ENCODE measurements at regions not wholly inside any gene's neighbourhood (a gene's known extent, or its start where the extent isn't known, plus 50 kb on each side); places are given as distances from the start of the nearest gene placed in this dataset.
"Not testable (repeated sequence)": the region's sequence is repeated elsewhere in the genome, so short reads cannot be mapped to it uniquely, and the experiment has no call there.

DNA sequence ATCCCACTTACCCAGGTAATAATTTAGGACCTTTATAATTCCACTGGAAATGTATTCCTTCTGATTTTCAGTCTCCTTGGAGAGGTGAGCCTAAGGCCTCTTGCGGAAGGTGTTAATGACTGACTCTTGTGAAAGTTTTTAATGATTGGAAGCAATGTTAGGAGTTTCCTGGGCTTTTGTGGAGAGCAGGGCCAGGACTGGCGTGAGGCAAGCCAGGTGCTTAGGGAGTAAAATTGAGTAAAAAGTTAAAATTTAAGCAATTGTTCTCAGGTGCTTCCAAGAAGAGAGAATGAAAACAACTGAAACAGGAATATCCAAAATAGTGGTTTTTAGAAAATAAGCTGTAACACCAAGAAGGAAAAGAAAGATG lies 130.6 kb upstream of the TGFBR2 start:
- DNase-seq, result no peak

DNA sequence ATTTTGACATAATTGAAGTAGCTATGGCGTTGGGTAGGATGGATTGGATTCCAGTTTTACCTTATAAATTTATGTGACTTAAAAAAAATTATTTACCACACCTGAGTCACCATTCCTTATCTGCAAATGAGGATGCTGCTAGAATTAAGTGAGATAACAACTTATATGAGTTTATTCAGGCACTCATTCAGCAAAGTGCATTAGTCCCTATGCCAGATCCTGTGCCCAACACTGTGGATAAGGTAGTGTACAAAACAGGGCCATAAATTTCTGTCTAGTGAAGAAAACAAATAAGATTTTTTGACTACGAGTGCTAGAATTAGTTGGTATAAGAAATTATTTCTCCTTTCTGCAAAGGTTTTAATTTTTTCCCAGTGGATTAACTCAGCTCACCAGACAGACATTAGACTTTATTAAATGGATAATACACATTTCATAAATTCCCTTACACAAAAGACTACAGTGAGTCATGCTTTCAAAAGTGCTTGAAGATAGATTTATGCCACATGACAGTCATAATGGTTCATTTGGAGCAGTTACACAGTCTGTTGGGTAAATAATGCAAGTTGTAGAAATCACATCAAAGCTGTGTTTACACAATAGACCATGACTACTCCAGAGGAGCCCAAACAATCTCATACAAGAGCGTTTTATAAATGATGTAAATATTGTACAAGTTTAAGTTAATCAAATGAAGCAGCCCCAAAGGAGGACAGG lies 129.9 kb upstream of the TGFBR2 start:
- no peak for DNase-seq

DNA sequence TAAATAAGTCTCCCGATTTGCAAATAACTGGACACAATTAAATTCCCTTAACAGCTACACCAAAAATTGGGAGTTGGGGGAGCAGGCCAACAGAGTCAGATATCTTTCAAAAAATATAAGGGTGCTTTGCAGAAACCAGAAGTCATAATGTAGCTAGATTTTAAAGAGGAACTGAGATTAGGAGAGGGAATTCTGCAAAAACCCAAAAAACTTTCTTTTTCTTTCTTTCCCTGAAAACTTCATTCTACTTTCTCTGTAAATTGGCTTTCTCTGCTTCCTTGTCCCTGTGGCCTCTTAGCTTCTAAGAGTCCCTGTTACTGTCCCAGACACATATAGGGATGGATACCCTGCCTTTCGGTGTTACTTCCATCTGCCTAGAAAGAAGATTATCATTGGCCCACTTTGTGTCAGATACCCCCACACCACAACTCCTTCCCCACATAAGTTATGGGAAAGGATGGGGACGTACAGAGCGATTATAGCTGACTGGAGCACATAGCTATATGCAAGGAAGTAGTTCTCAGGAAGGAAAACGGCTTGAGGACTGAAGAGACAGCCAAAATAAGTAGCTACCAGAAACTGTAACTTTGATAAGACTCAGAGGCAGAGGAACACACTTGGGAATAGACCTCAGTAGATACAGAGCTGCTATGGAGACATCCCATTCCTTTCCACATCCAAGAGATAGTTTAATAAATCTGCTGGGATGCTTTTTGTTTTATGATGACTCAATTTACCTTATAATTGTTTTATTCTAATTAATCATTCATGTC lies 129.1 kb upstream of the TGFBR2 start:
- DNase-seq, result no peak

DNA sequence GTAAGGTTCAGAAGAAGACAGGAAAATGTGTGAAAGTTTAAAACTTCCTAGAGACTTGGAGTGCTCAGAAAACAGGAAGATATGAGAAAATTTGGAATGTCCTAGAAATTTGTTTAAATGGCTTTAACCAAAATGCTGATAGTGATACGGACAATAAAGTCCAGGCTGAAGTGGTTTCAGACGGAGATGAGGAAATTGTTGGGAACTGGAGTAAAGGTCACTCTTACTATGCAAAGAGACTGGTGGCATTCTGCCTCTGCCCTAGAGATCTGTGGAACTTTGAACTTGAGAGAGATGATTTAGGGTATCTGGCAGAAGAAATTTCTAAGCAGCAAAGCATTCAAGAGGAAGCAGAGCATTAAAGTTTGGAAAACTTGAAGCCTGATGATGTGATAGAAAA lies 126.7 kb upstream of the TGFBR2 start:
- DNase-seq, result not testable (repeated sequence)

DNA sequence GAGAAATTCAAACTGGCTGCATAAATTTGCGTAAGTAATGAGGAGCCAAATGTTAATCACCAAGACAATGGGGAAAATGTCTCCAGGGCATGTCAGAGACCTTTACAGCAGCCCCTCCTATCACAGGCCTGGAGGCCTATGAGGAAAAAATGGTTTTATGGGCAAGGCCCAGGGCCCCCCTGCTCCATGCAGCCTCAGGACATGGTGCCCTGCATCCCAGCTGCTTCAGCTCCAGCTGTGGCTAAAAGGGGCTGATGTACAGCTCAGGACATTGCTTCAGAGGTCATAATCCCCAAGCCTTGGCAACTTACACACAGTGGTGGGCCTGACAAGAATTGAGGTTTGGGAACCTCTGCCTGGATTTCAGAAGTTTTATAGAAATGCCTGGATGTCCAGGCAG lies 126.2 kb upstream of the TGFBR2 start:
- not testable (repeated sequence) for DNase-seq

DNA sequence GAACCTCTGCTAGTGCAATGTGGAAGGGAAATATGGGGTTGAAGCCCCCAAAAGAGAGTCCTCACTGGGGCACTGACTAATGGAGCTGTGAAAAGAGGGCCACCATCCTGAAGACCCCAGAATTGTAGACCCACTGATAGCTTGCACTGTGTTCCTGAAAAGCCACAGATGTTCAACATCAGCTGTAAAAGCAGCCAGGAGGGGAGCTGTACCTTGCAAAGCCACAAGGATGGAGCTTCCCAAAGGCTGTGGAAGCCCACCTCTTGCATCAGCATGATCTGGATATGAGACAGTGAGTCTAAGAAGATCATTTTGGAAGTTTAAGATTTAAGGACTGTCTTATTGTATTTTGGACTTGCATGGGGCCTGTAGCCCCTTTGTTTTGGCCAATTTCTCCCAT lies 125.8 kb upstream of the TGFBR2 start:
- DNase-seq, result no peak

DNA sequence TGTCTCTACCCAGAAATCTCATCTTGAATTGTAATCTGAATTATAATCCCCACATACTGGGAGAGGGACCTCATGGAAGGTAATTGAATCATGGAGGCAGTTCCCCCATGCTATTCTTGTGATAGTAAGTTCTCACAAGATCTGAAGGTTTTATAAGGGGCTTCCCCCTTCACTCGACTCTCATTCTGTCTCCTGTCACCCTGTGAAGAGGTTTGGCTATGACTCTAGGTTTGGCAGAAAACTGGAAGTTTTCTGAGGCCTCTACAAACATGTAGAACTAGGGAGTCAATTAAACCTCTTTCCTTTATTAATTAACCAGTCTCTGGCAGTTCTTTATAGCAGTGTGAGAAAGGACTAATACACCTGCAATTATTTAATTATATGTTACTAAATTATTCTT lies 125.2 kb upstream of the TGFBR2 start:
- DNase-seq, result no peak

DNA sequence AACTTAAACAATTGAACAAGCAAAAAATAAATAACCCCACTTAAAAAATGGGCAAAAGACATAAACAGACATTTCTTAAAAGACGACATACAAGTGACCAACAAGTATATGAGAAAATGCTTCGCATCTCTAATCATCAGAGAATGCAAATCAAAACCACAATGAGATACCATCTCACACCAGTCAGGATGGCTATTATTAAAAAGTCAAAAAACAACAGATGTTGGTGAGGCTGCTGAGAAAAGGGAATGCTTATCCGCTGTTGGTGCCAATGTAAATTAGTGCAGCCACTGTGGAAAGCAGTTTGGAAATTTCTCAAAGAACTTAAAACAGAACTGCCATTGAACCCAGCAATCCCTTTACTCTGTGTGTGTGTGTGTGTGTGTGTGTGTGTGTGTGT lies 122.2 kb upstream of the TGFBR2 start:
- not testable (repeated sequence) for DNase-seq

DNA sequence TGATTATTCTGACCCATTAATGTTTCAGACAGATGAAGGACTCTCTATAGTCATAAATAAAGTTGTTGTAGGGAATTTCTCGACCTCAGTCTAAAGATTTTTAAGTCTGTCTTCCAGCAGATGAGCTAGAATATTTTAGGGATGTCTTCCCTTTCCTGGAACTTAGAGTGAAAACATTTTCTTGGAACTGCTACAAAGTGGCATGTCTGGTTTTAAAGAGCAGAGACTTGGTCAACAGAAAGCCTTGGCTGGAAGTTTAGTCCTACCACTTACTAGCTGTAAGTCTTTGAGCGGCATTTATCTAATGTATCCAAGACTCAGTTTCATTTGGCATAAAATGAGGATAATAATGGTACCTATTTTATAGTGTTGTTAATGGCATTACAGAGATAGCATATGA lies 120.0 kb upstream of the TGFBR2 start:
- DNase-seq, result no peak

DNA sequence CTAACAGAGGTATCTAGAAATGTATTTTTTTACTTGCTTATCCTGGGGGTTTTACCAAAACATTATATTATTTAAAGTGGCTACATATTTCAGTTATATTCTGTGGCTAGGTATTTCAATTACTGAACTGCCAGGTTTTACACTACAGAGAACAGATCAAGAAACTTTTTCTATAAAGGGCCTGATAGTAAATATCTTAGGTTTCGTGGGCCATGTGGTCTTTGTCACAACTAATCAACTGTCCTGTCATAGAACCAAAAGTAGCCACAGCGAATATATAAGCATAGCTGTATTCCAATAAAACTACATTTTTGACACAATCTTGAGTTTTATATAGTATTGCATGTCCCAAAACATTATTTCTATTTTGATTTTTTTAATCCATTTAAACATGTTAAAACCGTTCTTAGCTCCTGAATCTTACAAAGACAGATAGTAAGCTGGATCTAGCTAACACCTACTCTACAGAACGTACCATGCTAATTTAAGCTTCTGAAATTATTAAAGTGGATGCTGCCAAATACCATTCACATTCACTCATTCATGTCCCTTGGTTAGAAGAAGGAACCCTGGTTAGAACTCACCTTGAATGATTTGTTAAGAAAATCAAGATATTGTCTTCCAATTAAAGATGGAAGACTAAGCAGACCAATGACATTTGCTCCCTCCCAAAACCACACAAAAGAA lies 118.2 kb upstream of the TGFBR2 start:
- no peak for DNase-seq

DNA sequence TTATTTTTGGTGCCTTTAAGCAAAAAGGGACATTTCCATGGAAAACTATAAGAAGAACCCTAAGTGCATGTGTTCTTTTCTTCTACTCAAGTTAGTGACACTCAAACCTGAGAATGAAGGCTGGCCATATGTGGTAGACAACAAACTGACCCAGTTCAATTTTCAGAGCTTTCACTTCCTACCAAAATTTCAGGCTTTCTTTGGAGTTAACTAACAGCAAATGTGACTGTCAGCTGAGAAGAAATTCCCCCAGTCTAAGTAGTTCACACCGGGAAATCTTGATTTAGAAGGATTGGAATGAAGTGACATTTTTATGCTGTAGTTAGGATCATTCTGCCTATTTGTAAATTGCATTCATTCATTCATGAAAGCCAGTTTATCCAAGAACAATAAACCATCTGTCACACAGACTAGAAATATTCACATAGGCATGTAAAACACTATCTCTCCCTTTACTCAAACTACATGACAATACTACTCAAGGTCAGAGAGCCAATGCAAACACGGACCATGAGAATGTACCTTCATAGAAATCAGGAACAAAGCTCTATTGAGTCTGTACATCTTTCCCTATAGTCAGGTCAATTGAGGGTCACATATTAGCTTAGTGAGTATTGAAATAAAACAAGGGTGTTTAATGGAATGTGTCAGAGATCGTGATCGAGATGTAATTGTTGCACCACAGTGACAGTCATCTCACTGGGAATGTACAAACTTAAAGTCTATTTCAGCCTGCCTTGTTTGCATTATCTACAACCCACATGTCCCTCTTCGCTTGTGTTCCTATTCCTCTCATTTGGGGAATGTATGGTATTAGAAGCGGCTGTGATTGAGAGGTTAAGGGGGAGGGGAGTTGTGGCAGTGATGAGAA lies 113.8 kb upstream of the TGFBR2 start:
- no peak for DNase-seq

DNA sequence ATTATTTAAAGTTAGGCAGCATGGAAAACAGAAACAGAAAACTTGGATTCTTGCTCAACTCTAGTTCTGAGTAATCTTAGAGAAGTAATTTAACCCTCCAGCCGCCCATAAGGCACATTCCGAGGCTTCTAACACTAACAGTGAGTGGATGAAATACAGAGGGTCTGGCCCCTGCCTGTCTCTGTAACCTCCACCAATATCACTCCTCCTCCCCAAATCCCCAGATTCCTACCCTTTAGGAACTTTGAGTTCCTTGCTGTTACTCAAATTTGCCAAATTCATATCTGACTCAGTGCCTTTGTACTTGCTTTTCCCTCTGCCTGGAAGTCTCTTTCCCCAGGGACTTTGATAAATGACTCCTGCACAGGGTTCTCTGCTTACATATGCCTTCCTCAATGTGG lies 112.5 kb upstream of the TGFBR2 start:
- no peak for DNase-seq

DNA sequence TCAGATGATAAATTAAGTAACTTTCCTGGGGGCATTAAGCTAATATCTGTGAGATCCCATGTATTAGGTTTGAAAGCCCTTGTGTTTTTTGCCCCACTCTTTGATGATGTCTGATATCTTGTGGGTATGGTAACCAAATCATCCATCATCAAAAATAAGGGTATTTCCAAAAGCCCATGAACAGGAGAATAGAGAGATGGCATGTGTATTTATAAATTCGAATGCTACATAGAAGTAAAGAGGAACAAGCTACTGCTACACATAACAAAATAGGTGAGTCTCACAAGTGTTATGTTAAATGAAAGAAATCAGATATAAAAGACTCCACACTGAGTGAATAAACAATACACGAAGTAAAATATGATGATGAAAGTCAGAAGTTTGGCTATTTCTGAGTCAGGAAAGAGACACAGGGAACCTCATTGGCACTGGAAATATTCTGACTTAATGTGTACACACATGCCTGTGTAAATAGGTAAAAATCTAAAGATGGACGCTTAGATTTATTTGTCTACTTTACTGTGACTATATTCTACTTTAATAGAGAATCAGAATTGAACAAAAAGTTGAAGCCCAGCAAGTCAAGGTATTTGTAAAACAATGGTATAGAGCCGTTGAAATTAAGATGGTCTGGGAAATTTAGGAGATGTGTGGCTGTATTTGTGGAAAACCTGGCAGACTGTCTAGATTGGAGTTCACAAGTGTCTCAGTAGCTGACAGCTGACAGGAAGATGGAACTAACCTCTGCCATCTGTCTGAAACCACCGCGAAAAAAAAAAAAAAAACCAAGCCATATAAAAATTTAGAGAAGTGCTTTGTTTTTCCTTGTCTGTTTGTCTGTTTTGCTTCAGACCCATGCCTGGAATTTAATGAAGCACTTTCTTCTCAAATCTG lies 111.0 kb upstream of the TGFBR2 start:
- no peak for DNase-seq

DNA sequence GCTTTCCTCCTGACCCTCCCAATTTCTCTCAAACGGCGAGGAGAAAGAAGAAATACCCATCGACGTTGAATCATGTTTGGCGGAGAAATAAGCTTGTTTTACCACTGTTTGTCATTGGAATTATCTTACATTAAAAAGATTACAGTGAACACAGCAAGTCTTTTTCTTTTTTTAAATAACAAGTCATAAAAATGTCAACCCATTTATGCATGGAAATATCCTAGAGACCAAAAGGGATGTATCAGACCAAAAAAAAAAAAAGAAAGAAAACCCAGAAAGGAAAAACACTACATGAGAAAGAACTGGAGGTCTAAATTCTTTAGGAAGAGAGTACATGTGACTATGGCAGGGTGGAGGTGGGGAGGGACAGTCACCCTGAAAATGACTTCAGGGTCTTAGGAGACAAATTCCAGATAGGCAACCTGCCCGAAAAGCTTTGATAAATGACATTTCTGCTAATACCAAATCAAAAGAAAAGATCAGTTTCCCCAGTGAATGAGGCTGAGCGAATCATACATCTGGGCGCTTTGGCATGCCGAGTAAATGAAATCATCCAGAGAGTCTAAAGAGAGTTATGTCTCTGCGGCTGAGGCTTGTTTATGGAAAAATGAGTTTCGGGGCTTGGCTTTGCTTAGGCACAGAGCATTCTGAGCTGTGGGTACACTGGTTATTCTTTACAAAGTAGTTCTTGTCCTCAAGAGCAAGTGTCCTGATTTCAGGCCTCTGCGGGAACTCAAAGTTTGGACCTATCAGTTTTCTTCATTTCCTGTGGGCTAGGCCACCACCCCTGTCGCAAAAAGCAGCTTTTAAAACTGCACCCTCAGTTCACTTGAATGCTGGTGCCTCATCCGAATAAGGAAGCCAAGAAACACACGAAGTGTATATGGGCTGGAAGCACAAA lies 110.1 kb upstream of the TGFBR2 start:
- DNase-seq, result no peak

DNA sequence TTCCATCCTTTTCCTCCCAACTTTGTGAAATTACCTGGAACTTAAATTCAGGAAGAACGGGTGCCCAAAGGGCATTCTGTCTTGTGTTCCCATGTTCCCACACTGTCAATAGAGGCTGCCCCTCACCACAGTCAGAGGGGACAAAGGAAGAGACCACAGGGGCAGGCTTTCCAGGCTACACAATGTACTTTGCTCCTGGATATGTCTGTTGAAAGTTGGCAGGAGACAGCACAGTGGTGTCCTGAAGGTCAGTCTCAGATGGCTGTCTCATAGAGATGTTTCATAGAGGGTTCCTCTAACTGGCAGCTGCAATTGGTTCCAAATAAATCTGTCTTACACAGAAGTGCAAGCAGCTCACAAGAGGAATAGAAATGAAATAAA lies 107.8 kb upstream of the TGFBR2 start:
- no peak for DNase-seq

DNA sequence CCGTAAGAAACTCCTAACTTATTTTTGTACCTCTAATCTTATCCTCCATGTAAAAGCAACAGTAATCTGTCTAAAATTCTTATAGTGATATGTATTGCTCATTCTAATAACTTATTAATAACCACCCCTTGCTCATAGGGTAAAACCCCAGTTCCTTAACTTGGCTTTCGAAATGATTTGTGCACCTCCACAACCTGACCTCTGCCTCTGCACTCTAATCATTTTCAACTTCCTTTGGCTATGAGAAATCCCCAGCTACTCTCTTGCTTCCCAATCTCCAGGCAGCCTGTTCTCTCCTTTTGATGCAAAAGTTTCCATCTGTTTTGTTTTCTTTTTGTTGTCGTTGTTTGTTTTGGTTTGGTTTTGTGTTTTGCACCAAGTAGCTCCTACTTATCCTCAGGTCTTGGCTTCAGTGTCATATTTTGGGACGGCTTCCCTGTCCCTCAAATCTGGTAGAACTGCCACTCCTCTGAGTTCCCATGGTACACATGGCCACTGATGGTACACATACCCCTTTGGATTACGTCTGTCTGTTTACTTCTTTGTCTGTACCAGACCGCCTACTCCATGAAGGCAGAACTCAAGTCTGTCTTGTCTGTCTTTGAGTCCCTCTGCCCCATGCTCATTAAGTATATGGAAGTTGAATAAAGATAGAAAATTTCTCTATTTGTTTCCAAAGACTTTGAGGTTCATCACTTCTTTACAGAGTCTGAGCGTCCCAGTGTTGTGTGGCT lies 105.6 kb upstream of the TGFBR2 start:
- DNase-seq, result no peak

DNA sequence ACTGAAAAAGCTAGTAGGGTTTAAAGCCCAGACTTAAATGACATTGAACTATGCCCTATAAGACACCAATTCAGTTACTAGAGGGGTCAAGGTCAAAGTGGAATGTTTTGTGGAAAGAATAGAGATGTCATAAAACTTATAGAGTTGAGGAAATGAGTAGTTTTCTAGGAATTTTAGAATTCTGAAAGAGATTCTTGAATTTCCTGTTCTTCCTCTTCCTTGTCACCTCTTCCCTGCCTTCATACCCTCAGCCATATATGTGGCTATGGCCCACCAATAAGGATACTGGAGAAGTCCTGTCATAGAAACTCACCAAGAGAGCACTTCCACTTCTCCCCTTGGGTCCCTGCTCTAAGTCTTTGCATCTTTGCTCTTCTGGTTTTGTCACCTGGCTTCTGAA lies 104.9 kb upstream of the TGFBR2 start:
- no peak for DNase-seq

DNA sequence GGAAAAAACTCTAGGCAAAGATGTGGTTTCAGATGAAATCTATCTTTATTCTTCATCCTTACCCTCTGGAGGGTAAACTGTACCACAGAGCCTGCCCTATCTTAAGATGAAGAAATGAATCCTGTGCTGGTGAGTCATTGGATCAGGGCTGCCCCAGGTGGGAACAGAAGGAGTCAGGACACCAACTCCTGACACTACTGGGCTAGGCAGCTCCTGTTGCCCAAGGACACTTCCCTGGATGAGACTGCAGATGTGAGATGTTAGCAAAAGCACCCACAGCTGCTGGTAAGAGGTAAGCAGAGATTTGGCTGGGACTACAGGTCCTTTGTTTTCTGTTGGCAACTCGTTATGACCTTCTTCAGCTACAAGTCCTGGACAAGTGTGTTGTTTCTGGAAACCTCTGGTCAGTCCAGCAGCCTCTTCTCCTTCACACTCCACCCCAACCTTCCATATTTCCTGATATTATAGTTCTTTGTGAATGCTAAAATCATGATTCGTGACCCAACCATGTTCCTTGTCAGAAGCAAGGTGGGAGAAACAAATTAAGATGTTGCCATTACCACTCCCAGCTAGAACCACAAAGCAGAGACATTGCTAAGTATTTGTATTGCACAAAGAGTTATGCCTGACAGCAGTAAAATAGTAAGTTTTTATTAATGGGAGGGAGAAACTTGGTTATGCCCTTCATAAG lies 104.2 kb upstream of the TGFBR2 start:
- no peak for DNase-seq

DNA sequence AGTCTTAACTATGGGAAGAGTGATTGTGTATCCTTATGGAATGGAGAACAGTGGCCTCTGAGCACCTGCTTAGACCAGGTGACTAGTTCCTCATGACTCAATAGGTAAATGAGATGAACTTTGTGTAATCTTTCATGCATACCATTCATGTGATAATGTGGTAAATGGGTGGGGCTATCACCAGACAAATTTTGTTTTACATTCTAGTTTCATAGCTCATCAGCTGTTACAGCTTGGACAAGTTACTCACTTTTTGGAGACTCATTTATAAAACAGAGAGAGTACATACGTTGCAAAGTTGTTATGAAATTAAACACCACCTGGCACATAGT lies 103.7 kb upstream of the TGFBR2 start:
- DNase-seq, result no peak

DNA sequence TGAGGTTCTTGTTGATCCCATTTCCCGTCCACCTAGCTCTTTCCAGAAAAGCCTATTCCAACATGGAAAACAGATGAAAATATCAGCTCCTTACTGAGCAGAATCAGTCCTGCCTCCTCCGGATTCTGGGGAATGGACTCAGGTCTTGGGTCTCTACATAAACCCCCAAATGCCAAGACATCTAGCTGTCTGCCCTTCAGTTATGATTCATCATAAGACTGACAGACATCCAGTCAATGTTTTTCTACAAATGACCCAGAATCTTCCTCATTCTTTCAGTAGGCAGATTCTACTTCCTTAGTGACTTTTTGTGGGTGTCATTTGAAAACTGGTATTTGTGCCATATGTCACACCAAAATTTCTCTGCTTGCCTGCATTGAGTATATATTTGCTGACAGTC lies 103.0 kb upstream of the TGFBR2 start:
- no peak for DNase-seq
